HL-60 (cell line): ENCODE measurements at regions not wholly inside any gene's neighbourhood (a gene's known extent, or its start where the extent isn't known, plus 50 kb on each side); places are given as distances from the start of the nearest gene placed in this dataset.

Experiments
- GABPA ChIP-seq: IDR thresholded peaks from 2 replicates; pipeline ENCODE4 v1.6.1; 2012; ENCODE audit warnings: low read depth
- POLR2AphosphoS5 ChIP-seq: IDR thresholded peaks from 2 replicates; pipeline ENCODE4 v1.6.1; 2012; ENCODE audit warnings: low read depth
- SPI1 ChIP-seq: IDR thresholded peaks from 2 replicates; pipeline ENCODE4 v1.6.1; 2012; ENCODE audit warnings: low read depth, mild to moderate bottlenecking, borderline replicate concordance
- TF ChIP-seq, protein P1 (sequence below): IDR thresholded peaks from one replicate; pipeline ENCODE4 v1.5.1; 2011; ENCODE audit warnings: low read length, control low read depth, inconsistent platforms; ENCODE audit not compliant: insufficient read depth
- TF ChIP-seq, protein P2 (sequence below): IDR thresholded peaks from 2 replicates; pipeline ENCODE4 v1.6.1; 2012; ENCODE audit warnings: low read depth; ENCODE audit not compliant: insufficient replicate concordance

DNA sequence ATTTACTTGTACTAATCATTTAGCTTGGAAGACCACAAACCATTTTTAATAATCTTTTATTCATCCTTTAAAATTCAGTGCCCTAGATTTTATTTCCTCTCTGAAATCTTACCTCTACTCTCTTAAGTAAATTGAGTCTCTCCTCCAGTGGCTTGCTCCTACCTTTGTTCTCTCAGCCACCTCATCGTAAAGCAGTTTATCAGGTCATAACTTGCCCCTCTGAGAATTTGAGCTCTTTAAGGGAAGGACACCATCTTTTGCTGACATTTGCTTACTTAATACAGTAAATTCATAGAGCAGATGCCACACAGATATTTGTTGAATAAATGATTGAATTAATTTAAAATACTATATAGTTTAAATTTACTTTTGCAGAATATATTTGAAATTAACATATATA, 794.3 kb downstream of the C12orf50 start:
- TF ChIP-seq, protein P1, sequence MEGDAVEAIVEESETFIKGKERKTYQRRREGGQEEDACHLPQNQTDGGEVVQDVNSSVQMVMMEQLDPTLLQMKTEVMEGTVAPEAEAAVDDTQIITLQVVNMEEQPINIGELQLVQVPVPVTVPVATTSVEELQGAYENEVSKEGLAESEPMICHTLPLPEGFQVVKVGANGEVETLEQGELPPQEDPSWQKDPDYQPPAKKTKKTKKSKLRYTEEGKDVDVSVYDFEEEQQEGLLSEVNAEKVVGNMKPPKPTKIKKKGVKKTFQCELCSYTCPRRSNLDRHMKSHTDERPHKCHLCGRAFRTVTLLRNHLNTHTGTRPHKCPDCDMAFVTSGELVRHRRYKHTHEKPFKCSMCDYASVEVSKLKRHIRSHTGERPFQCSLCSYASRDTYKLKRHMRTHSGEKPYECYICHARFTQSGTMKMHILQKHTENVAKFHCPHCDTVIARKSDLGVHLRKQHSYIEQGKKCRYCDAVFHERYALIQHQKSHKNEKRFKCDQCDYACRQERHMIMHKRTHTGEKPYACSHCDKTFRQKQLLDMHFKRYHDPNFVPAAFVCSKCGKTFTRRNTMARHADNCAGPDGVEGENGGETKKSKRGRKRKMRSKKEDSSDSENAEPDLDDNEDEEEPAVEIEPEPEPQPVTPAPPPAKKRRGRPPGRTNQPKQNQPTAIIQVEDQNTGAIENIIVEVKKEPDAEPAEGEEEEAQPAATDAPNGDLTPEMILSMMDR = no peak
- TF ChIP-seq, protein P2, sequence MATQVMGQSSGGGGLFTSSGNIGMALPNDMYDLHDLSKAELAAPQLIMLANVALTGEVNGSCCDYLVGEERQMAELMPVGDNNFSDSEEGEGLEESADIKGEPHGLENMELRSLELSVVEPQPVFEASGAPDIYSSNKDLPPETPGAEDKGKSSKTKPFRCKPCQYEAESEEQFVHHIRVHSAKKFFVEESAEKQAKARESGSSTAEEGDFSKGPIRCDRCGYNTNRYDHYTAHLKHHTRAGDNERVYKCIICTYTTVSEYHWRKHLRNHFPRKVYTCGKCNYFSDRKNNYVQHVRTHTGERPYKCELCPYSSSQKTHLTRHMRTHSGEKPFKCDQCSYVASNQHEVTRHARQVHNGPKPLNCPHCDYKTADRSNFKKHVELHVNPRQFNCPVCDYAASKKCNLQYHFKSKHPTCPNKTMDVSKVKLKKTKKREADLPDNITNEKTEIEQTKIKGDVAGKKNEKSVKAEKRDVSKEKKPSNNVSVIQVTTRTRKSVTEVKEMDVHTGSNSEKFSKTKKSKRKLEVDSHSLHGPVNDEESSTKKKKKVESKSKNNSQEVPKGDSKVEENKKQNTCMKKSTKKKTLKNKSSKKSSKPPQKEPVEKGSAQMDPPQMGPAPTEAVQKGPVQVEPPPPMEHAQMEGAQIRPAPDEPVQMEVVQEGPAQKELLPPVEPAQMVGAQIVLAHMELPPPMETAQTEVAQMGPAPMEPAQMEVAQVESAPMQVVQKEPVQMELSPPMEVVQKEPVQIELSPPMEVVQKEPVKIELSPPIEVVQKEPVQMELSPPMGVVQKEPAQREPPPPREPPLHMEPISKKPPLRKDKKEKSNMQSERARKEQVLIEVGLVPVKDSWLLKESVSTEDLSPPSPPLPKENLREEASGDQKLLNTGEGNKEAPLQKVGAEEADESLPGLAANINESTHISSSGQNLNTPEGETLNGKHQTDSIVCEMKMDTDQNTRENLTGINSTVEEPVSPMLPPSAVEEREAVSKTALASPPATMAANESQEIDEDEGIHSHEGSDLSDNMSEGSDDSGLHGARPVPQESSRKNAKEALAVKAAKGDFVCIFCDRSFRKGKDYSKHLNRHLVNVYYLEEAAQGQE = no peak
- TF ChIP-seq POLR2AphosphoS5 (no peak), GABPA (no peak), SPI1 (no peak)
